Hindlimb muscle (tissue), 1 donor: ENCODE measurements at regions not wholly inside any gene's neighbourhood (a gene's known extent, or its start where the extent isn't known, plus 50 kb on each side); places are given as distances from the start of the nearest gene placed in this dataset.
"Not testable (repeated sequence)": the region's sequence is repeated elsewhere in the genome, so short reads cannot be mapped to it uniquely, and the experiment has no call there.

Experiments used
- DNase-seq: peaks from one replicate; pipeline ENCODE4 v3.0.0-alpha.2; 2013

DNA sequence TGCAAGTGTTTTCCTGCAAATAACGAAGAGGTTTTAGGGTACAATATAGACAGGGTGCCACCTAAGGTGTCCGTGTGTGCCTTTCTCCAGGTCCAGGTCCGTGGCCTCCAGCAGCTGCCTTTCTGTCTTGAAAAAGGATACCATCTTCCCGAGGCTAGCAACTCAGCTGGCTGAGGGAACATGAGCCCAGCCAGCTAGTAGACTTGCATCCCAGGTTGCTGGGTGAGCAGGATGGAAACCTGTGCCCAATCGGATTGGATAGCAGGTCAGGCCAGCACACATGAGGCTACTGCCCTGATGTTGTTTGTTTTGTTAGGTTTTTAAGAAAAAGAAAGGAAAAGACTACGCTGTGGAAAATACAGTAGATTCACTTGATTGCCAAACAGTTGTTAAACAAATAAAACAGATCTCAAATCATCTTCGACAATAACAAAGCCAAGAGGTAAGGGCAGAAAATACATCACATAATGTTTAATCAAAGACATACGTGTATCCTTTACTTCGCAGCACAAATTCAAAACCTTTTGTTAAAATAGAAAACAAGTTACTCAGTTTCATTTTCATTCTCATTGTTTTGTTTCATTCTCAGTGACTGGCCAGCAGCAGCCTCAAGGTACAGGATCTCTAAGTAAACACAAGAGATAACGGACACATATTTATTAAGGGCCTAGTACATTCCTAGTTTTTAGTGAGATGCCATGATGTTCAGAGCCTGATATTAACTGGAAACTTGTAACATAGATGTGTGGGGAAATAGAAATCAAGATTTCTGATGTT lies 661.2 kb upstream of the NR2F2 start:
- DNase-seq, result no peak

DNA sequence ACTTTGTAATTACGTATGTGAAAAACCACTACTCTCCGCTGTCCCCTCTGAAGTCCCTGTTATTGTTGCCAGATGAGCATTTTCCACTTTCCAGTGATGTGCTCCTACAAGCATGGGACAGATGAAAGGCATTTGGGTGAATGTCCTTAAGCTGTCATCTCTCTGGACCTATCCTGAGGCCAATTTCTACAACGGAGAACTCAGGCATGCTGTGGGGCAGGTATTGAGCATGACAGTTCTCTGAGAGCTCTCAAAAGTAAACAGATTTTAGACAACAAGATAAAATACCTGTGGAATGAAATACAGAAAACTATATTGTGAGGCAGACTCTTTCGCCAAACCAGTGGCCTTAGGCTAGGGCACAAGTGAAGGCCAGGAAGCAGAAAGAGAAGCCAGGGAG lies 656.5 kb upstream of the NR2F2 start:
- DNase-seq, result no peak

- DNase-seq, result no peak
These were observed 654.0 kb upstream of the NR2F2 start for GRCh38 chr15:95676500-95676899.

- DNase-seq, result no peak
These were observed 650.5 kb upstream of the NR2F2 start for GRCh38 chr15:95679847-95680582.

GRCh38 chr15:95680728-95681127 lies 649.8 kb upstream of the NR2F2 start:
- DNase-seq, result no peak

DNA sequence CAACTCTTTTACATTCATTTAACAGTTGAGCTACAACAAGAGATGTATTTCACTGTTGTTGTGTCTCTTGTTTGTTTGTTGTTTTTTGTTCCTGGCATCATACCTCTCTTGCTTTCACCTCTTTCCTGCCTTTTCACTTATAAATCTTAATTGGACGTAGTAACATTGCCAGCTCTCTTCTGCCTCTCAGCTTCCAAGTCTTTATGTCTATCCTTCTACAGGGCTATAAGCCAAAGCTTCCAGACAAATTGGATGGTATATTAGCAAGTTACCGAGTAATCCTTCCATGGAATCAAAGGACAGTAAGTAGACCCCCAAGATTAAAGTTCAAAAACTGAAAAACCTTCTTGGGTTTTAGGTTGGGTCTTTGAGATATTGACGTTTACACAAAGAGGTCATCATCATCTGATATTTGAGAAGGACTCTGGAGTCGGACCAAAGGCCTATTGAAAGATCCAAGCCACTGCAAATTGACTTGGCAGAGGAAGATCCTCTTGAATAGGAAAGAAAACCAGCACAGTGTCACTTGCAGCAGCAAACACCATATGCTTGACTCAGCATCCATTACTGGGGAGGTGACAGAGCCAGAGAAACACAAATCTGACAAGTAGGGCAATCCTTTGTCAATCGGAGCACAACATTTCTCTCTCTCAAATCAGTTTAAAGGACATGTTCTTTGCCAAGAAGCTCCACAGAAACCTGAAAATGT lies 648.5 kb upstream of the NR2F2 start:
- no peak for DNase-seq

- no peak for DNase-seq
These were observed 646.4 kb upstream of the NR2F2 start for GRCh38 chr15:95684126-95684525.

- no peak for DNase-seq
These were observed 645.8 kb upstream of the NR2F2 start for GRCh38 chr15:95684693-95685115.

DNA sequence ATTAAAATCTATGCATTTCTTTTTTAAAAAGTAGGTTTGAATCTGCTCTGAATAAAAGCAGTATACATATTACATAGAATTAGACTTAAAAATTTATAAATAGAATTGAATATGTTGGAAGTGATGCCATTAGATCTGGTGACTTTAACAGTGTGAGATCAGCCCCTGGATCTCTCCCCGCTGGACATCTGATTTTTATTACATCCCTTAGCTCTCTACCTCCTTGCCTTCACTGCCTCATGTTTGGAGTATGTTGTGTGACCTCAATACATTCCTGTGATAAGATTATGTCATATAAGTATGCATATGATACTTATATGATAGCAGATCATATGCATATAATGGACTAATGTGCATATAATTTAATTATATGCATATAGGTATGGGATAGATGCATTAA lies 643.4 kb upstream of the NR2F2 start:
- no peak for DNase-seq

GRCh38 chr15:95687686-95688085 lies 642.8 kb upstream of the NR2F2 start:
- no peak for DNase-seq

DNA sequence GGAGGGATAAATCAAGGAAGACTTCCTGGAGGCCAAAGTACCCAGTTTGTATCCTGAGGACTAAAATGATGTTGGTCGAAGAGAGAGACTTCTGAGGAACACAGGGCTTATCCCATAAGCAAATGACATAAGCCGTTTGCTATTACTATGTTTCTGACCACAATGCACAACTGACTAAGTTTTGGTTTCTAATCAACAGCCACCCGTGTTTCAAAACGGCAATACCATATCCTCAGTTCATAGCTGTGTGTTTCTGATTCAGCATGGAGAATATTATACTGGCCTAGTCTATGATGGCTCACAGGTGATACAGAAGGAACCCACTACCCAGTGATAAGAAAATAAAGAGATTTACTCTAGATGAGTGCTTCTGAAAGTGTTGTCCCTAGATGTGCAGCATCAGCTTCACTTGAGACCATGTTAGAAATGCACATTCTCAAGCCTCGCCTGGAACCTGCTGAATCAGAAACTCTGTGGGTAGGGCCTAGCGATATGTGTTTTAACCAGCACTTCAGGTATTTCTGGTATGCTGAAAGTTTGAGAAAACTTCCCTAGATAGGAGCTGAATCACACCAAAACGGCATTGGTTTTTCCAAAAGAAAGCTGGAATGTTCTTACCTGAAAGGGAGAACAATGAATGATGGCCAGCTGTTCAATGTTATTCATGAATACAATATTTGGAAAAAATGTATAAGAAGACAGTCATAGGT lies 639.7 kb upstream of the NR2F2 start:
- DNase-seq, result no peak

- no peak for DNase-seq
These were observed 636.6 kb upstream of the NR2F2 start for GRCh38 chr15:95693917-95694316.

- no peak for DNase-seq
These were observed 632.3 kb upstream of the NR2F2 start for GRCh38 chr15:95698230-95698629.

DNA sequence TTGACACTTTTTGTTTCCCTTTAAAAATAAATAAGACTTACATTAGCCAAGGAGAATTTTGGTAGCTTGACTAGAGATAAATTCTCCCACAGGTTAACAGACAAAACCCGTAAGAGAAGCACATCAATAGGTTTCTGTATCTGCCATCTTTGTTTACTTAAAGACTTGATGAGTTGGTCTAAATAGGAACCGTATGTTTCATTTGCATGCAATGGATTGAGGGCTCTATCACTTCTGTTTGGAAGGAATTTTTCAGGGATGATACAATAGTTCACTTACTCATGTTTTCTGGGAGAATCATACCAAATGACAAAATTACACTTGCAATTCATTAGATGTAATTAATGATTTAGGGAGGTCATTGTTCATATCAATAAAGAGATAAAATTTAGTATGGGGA lies 631.5 kb upstream of the NR2F2 start:
- no peak for DNase-seq

DNA sequence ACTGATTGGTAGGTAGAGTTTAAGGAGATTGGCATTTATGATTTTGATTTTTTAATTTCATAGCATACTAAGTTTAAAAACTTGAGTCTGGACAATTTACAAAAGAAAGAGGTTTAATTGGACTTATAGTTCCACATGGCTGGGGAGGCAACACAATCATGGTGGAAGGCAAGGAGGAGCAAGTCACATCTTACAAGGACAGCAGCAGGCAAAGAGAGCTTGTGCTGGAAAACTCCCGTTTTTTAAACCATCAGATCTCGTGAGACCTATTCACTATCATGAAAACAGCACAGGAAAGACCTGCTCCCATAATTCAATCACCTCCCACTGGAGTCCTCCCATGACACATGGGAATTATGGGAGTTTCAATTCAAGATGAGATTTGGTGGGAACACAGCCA lies 630.9 kb upstream of the NR2F2 start:
- DNase-seq, result no peak

DNA sequence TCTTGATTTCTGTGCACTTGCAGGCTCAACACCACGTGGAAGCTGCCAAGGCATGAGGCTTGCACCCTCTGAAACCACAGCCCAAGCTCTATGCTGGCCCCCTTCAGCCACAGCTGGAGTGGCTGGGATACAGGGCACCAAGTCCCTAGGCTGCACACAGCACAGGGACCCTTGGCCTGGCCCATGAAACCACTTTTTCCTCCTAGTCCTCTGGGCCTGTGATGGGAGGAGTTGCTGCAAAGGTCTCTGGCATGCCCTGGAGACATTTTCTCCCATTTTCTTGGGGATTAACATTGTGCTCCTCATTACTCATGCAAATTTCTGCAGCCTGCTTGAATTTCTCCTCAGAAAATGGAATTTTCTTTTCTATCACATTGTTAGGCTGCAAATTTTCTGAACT lies 629.8 kb upstream of the NR2F2 start:
- DNase-seq, result not testable (repeated sequence)

GRCh38 chr15:95701410-95701809 lies 629.1 kb upstream of the NR2F2 start:
- DNase-seq, result no peak

GRCh38 chr15:95709959-95710695 lies 620.4 kb upstream of the NR2F2 start:
- no peak for DNase-seq

- no peak for DNase-seq
These were observed 617.7 kb upstream of the NR2F2 start for GRCh38 chr15:95712785-95713184.

- DNase-seq, result no peak
These were observed 617.2 kb upstream of the NR2F2 start for GRCh38 chr15:95713324-95713723.

DNA sequence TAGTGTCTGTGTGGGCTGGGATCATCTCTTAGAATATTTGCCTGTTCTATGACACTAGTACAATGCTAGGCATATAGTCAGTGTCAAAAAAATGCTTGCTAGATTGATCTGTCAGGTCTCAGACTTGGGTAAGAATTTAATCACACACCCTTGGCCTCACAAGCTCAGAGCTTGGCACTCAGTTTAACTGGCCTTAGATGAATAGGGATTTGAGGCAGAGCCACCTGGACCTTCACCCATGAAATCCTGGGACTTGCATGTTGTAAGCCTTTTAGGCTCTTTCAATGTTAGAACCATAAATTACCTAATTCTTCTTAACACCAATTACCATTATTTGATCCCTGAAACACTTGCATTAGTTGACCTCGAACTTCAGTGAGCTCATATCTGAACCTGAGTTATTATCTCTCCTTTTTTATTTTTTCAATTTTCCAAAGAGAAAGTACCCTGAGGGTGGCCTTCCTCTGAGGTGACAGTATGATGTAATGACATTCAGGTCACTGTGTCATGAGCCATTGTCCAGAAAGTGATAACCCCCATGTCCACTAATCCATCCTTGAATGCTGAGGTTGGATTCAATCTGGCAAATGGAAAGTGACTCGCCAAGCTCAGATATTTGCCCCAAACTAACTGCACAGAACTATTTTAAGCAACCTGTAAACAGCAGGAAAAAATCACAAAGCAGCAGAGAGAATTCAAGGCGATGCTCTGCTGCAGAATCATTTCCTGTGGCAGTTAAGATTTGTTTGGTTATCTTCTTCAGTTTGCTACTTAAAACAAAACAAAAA lies 615.2 kb upstream of the NR2F2 start:
- no peak for DNase-seq
